WERI-Rb-1 (cell line): ENCODE measurements at regions not wholly inside any gene's neighbourhood (a gene's known extent, or its start where the extent isn't known, plus 50 kb on each side); places are given as distances from the start of the nearest gene placed in this dataset.

ENCODE experiments used
- DNase-seq: peaks from one replicate; pipeline ENCODE4 v3.0.0-alpha.2; 2020
- H3K27ac ChIP-seq: fragments of 250-450 bp; sonication (Bioruptor Pico); 2 replicates; pipeline ENCODE4 v1.5.1; 2020; ENCODE audit warnings: mild to moderate bottlenecking, moderate library complexity
- H3K27me3 ChIP-seq: fragments of 250-450 bp; sonication (Bioruptor Pico); 2 replicates; pipeline ENCODE4 v1.5.1; 2021; ENCODE audit warnings: mild to moderate bottlenecking, low read depth, moderate library complexity; ENCODE audit not compliant: insufficient read depth, severe bottlenecking
- H3K36me3 ChIP-seq: fragments of 250-450 bp; sonication (Bioruptor Pico); 2 replicates; pipeline ENCODE4 v1.5.1; 2020; ENCODE audit warnings: mild to moderate bottlenecking, moderate library complexity
- H3K4me3 ChIP-seq: 2 replicates; pipeline ENCODE4 v1.5.1; 2011; ENCODE audit warnings: low read depth, mild to moderate bottlenecking, control low read depth, low read length
- H3K9me3 ChIP-seq: fragments of 250-450 bp; sonication (Bioruptor Pico); 2 replicates; pipeline ENCODE4 v1.5.1; 2021; ENCODE audit warnings: mild to moderate bottlenecking, moderate library complexity; ENCODE audit not compliant: severe bottlenecking
- CTCF ChIP-seq: IDR thresholded peaks from 2 replicates; pipeline ENCODE4 v1.5.1; 2011; ENCODE audit warnings: low read depth, mild to moderate bottlenecking, control low read depth, inconsistent platforms, low read length

- TF ChIP-seq CTCF, result no peak
- Histone ChIP-seq H3K36me3 (no peaks in the 10 kb centered on the region), H3K4me3 (no peak overlapping the region), H3K9me3 (no peaks in the 10 kb centered on the region), H3K27me3 (no peaks in the 10 kb centered on the region), H3K27ac (no peak overlapping the region)
- no peak for DNase-seq
These were observed 394.6 kb downstream of the LRRIQ3 start for GRCh38 chr1:73803380-73803779.

- TF ChIP-seq CTCF, result no peak
- Histone ChIP-seq H3K27ac (no peak overlapping the region), H3K9me3 (no peaks in the 10 kb centered on the region), H3K4me3 (no peak overlapping the region), H3K27me3 (no peaks in the 10 kb centered on the region), H3K36me3 (no peaks in the 10 kb centered on the region)
- DNase-seq, result no peak
These were observed 396.0 kb downstream of the LRRIQ3 start for GRCh38 chr1:73801912-73802429.

GRCh38 chr1:73800376-73800775 is 397.6 kb downstream of the LRRIQ3 start:
- Histone ChIP-seq H3K9me3 (no peaks in the 10 kb centered on the region), H3K36me3 (no peaks in the 10 kb centered on the region), H3K27ac (no peak overlapping the region), H3K27me3 (no peaks in the 10 kb centered on the region), H3K4me3 (no peak overlapping the region)
- no peak for TF ChIP-seq CTCF
- DNase-seq, result no peak

GRCh38 chr1:73789965-73790364 is 408.0 kb downstream of the LRRIQ3 start:
- DNase-seq, result no peak
- no peak for TF ChIP-seq CTCF
- Histone ChIP-seq H3K4me3 (no peak overlapping the region), H3K36me3 (no peaks in the 10 kb centered on the region), H3K27ac (no peak overlapping the region), H3K9me3 (no peaks in the 10 kb centered on the region), H3K27me3 (no peaks in the 10 kb centered on the region)

GRCh38 chr1:73784026-73784425 is 413.9 kb downstream of the LRRIQ3 start:
- Histone ChIP-seq H3K27ac (no peak overlapping the region), H3K36me3 (no peaks in the 10 kb centered on the region), H3K9me3 (no peaks in the 10 kb centered on the region), H3K27me3 (no peaks in the 10 kb centered on the region), H3K4me3 (no peak overlapping the region)
- TF ChIP-seq CTCF, result no peak
- DNase-seq, result no peak

- no peak overlapping the region for H3K4me3 ChIP-seq
- DNase-seq, result no peak
- no peak for TF ChIP-seq CTCF
- no peaks in the 10 kb centered on the region for H3K9me3 ChIP-seq
- H3K27ac ChIP-seq, result no peak overlapping the region
- H3K27me3 ChIP-seq, result no peaks in the 10 kb centered on the region
- H3K36me3 ChIP-seq, result no peaks in the 10 kb centered on the region
These were observed 414.6 kb downstream of the LRRIQ3 start for GRCh38 chr1:73783352-73783751.
